Endothelial cell of umbilical vein (primary cell): ENCODE measurements at regions not wholly inside any gene's neighbourhood (a gene's known extent, or its start where the extent isn't known, plus 50 kb on each side); places are given as distances from the start of the nearest gene placed in this dataset.
"Not testable (repeated sequence)": the region's sequence is repeated elsewhere in the genome, so short reads cannot be mapped to it uniquely, and the experiment has no call there.

Source experiments
- BruUV-seq: library from RNA; stranded (reverse); fragments of 400-500 nt; replicated peaks from 2 replicates; lab custom pipeline; 2021; lab: Mats Ljungman, UMichigan
- CTCF ChIA-PET: fragments of 300-600, 350-600 bp; sonication (Branson Sonifier 250); formaldehyde crosslinking; loops from one replicate; lab custom pipeline; 2021; ENCODE audit warnings: antibody characterized with exemption, inconsistent platforms; lab: Charles Lee
- POLR2A ChIA-PET: fragments of 300-600, 350-600 bp; sonication (Branson Sonifier 250); formaldehyde crosslinking; loops from one replicate; lab custom pipeline; 2021; ENCODE audit warnings: antibody characterized with exemption, inconsistent platforms; lab: Charles Lee
- DNase-seq: peaks from one replicate; pipeline ENCODE4 v3.0.0-alpha.2; 2011; ENCODE audit warnings: low read depth, low spot score
- FAIRE-seq: peaks from 2 replicates; lab custom pipeline; 2011; peaks lifted over from hg19 to GRCh38; lab: Jason Lieb, UNC
- H2AFZ ChIP-seq: 2 replicates; pipeline ENCODE4 v1.6.0; 2012; ENCODE audit warnings: low read depth, low read length, control low read depth, inconsistent platforms
- H3K27ac ChIP-seq: 2 replicates; pipeline ENCODE4 v1.5.1; 2011; ENCODE audit warnings: low read depth, mild to moderate bottlenecking, control low read depth, low read length, moderate library complexity; ENCODE audit not compliant: insufficient read depth
- H3K27me3 ChIP-seq, 2 experiments: 2 replicates each; pipeline versions ENCODE4 v1.6.0 to v1.6.1; 2011; ENCODE audit warnings: low read length in 2 of 2, mixed read lengths in 1 of 2; ENCODE audit not compliant: control insufficient read depth in 2 of 2, insufficient read depth in 2 of 2
- H3K36me3 ChIP-seq, 2 experiments: 2 replicates in 1 of 2; 3 replicates in 1 of 2; pipeline ENCODE4 v1.5.1; 2011; ENCODE audit warnings: low read length in 2 of 2, mild to moderate bottlenecking in 1 of 2, moderate library complexity in 1 of 2; ENCODE audit not compliant: control insufficient read depth in 2 of 2, insufficient read depth in 2 of 2; ENCODE audit errors: extremely low read depth in 1 of 2
- H3K4me1 ChIP-seq: 3 replicates; pipeline ENCODE4 v1.5.1; 2011; ENCODE audit warnings: mild to moderate bottlenecking, low read length; ENCODE audit not compliant: control insufficient read depth, insufficient read depth; ENCODE audit errors: extremely low read depth
- H3K4me2 ChIP-seq: 2 replicates; pipeline ENCODE4 v1.6.1; 2011; ENCODE audit warnings: low read length, control low read depth, mixed read lengths; ENCODE audit not compliant: insufficient read depth
- H3K4me3 ChIP-seq, 3 experiments: fragments of 200-600 bp in 1 of 3; sonication (generic), shearing (Covaris generic) in 1 of 3; replicated peaks in 1 of 3; 2 replicates each; pipeline ENCODE4 v1.5.1; 2011 to 2016; ENCODE audit warnings: control low read depth in 3 of 3, low read length in 3 of 3, mild to moderate bottlenecking in 2 of 3, inconsistent platforms in 1 of 3, low read depth in 1 of 3, moderate library complexity in 1 of 3; ENCODE audit not compliant: insufficient read depth in 1 of 3
- H3K79me2 ChIP-seq: 2 replicates; pipeline ENCODE4 v1.6.0; 2012; ENCODE audit warnings: low read length, inconsistent platforms; ENCODE audit not compliant: control insufficient read depth, insufficient read depth
- H3K9ac ChIP-seq: replicated peaks from 2 replicates; pipeline ENCODE3; 2011; ENCODE audit warnings: low read length, control low read depth; ENCODE audit not compliant: insufficient read depth; ENCODE audit errors: extremely low read depth
- H3K9me1 ChIP-seq: replicated peaks from 3 replicates; pipeline ENCODE4 v1.6.0; 2011; ENCODE audit warnings: mild to moderate bottlenecking, low read length; ENCODE audit not compliant: control insufficient read depth, insufficient read depth; ENCODE audit errors: extremely low read depth
- H3K9me3 ChIP-seq: replicated peaks from 2 replicates; pipeline ENCODE4 v1.5.1; 2012; ENCODE audit warnings: low read length, inconsistent platforms; ENCODE audit not compliant: control insufficient read depth, insufficient read depth
- H4K20me1 ChIP-seq: replicated peaks from 2 replicates; pipeline ENCODE3; 2011; ENCODE audit warnings: mild to moderate bottlenecking, low read length; ENCODE audit not compliant: control insufficient read depth, insufficient read depth; ENCODE audit errors: extremely low read depth
- GATA2 ChIP-seq: IDR thresholded peaks from 2 replicates; pipeline ENCODE4 v1.7.0; 2011; ENCODE audit warnings: low read depth, mild to moderate bottlenecking, moderate library complexity, mixed read lengths, low read length; ENCODE audit not compliant: insufficient read length, insufficient read depth
- MYC ChIP-seq: IDR thresholded peaks from one replicate; pipeline ENCODE4 v1.6.1; 2011; ENCODE audit warnings: mild to moderate bottlenecking, low read depth, low read length
- POLR2A ChIP-seq: IDR thresholded peaks from 2 replicates; pipeline ENCODE4 v1.6.1; 2012; ENCODE audit warnings: low read depth, mild to moderate bottlenecking, control low read depth, low read length
- dilution Hi-C: fragments of 300-500 bp; cut with MboI; formaldehyde crosslinking; loops from one replicate; pipeline ENCODE4 v1.15.0; 2019; ENCODE audit warnings: low sequenced_read_pairs; ENCODE audit not compliant: extremely low pct_ligation_motif_present
- intact Hi-C: fragments of 100-400 bp; cut with micrococcal nuclease; formaldehyde crosslinking; loops from one replicate; pipeline ENCODE4 v1.10.0; 2022
- TF ChIP-seq, protein P1 (sequence below): IDR thresholded peaks from 2 replicates; pipeline ENCODE4 v1.6.1; 2011; ENCODE audit not compliant: insufficient read depth, insufficient read length

DNA sequence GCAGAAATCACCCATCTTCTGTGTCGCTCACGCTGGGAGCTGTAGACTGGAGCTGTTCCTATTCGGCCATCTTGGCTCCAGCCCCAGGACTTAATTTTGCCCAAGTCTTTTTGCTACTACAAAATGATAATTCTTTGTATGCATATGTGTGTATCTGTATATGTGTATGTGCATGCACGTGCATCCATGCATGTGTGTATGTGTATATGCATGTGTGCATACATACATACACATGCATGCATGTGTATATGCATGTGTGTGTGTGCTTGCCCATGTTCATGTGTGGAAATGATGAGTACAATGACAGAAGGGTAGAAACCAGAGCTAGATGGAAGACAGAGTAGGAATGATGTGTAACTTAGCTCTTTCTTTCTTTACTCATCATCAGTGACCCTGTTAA, 497.9 kb upstream of the SPRED2 start:
- CTCF ChIA-PET = no interaction called here
- POLR2A ChIA-PET = no interaction called here
- TF ChIP-seq, protein P1, sequence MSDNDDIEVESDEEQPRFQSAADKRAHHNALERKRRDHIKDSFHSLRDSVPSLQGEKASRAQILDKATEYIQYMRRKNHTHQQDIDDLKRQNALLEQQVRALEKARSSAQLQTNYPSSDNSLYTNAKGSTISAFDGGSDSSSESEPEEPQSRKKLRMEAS = no peak
- no peak for TF ChIP-seq MYC
- TF ChIP-seq GATA2 = no peak
- no peak for TF ChIP-seq POLR2A
- H3K9ac ChIP-seq = no peak overlapping the region
- no peak for FAIRE-seq
- H3K79me2 ChIP-seq = no peaks in the 10 kb centered on the region
- no peak overlapping the region for H3K27ac ChIP-seq
- no peaks in the 10 kb centered on the region for H3K4me1 ChIP-seq
- BruUV-seq = no TSS peak
- H3K4me2 ChIP-seq = no peak overlapping the region
- intact Hi-C loops = no loop called here
- H3K9me3 ChIP-seq = no peaks in the 10 kb centered on the region
- H3K9me1 ChIP-seq = no peaks in the 10 kb centered on the region
- no peaks in the 10 kb centered on the region for H4K20me1 ChIP-seq
- dilution Hi-C loops = no loop called here
- no peak for DNase-seq
- no peaks in the 10 kb centered on the region for H3K27me3 ChIP-seq
- no peak overlapping the region for H3K4me3 ChIP-seq
- H2AFZ ChIP-seq = no peak overlapping the region
- no peaks in the 10 kb centered on the region for H3K36me3 ChIP-seq

DNA sequence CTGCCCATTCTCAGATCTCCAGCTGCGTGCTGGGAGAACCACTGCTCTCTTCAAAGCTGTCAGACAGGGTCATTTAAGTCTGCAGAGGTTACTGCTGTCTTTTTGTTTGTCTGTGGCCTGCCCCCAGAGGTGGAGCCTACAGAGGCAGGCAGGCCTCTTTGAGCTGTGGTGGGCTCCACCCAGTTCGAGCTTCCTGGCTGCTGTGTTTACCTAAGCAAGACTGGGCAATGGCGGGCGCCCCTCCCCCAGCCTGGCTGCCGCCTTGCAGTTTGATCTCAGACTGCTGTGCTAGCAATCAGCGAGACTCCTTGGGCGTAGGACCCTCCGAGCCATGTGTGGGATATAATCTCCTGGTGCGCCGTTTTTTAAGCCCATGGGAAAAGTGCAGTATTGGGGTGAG, 497.3 kb upstream of the SPRED2 start:
- not testable (repeated sequence) for BruUV-seq

More for the DNA sequence above, 497.3 kb upstream of the SPRED2 start:
- intact Hi-C loops, H3K9me1 ChIP-seq, H3K9ac ChIP-seq, H3K9me3 ChIP-seq, dilution Hi-C loops, H3K4me2 ChIP-seq, DNase-seq, H3K27me3 ChIP-seq, H3K36me3 ChIP-seq, H3K79me2 ChIP-seq, H4K20me1 ChIP-seq, POLR2A ChIA-PET, H2AFZ ChIP-seq, FAIRE-seq, H3K4me1 ChIP-seq, H3K27ac ChIP-seq, CTCF ChIA-PET, H3K4me3 ChIP-seq: not testable (repeated sequence)
